Parathyroid adenoma (tissue), 2 donors: ENCODE measurements at regions not wholly inside any gene's neighbourhood (a gene's known extent, or its start where the extent isn't known, plus 50 kb on each side); places are given as distances from the start of the nearest gene placed in this dataset.

Source experiments
- H2AFZ ChIP-seq: fragments of 300-600 bp; sonication (generic); one replicate; pipeline ENCODE4 v1.7.0; 2017; ENCODE audit warnings: antibody characterized with exemption, mild to moderate bottlenecking
- H3K27ac ChIP-seq: fragments of 300-600 bp; sonication (generic); one replicate; pipeline ENCODE4 v1.7.0; 2017
- H3K27me3 ChIP-seq: fragments of 300-600 bp; sonication (generic); one replicate; pipeline ENCODE4 v1.7.0; 2017; ENCODE audit warnings: low read length; ENCODE audit not compliant: control insufficient read depth, insufficient read depth
- H3K36me3 ChIP-seq: fragments of 300-600 bp; sonication (generic); one replicate; pipeline ENCODE4 v1.7.0; 2017; ENCODE audit warnings: low read length; ENCODE audit not compliant: control insufficient read depth, insufficient read depth
- H3K4me1 ChIP-seq: fragments of 300-600 bp; sonication (generic); one replicate; pipeline ENCODE4 v1.7.0; 2017; ENCODE audit warnings: control low read depth
- H3K4me2 ChIP-seq: fragments of 300-600 bp; sonication (generic); one replicate; pipeline ENCODE4 v1.7.0; 2017; ENCODE audit warnings: low read length
- H3K4me3 ChIP-seq: fragments of 300-600 bp; sonication (generic); one replicate; pipeline ENCODE4 v1.7.0; 2017; ENCODE audit warnings: low read depth, low read length
- H3K79me2 ChIP-seq: fragments of 300-600 bp; sonication (generic); one replicate; pipeline ENCODE4 v1.7.0; 2017; ENCODE audit warnings: control low read depth
- H3K9ac ChIP-seq: fragments of 300-600 bp; sonication (generic); one replicate; pipeline ENCODE4 v1.7.0; 2017; ENCODE audit warnings: mild to moderate bottlenecking
- H3K9me3 ChIP-seq: fragments of 300-600 bp; sonication (generic); one replicate; pipeline ENCODE4 v1.7.0; 2017; ENCODE audit warnings: low read length; ENCODE audit not compliant: control insufficient read depth
- CTCF ChIP-seq: fragments of 300-600 bp; sonication (generic); IDR thresholded peaks from one replicate; pipeline ENCODE4 v1.7.0; 2017; ENCODE audit warnings: antibody characterized with exemption, mild to moderate bottlenecking
- donor health status: primary hyperparathyroidism.

GRCh38 chr16:7017006-7017662 is 315.5 kb upstream of the RBFOX1 start:
- no peak overlapping the region for H3K9ac ChIP-seq
- H2AFZ ChIP-seq: no peak overlapping the region
- no peak overlapping the region for H3K4me3 ChIP-seq
- no peaks in the 10 kb centered on the region for H3K27me3 ChIP-seq
- H3K9me3 ChIP-seq: no peaks in the 10 kb centered on the region
- H3K79me2 ChIP-seq: no peaks in the 10 kb centered on the region
- no peak overlapping the region for H3K4me2 ChIP-seq
- TF ChIP-seq CTCF: no peak
- H3K36me3 ChIP-seq: no peaks in the 10 kb centered on the region
- H3K27ac ChIP-seq: no peak overlapping the region
- H3K4me1 ChIP-seq: no peaks in the 10 kb centered on the region

- H3K9me3 ChIP-seq: no peaks in the 10 kb centered on the region
- no peaks in the 10 kb centered on the region for H3K4me1 ChIP-seq
- no peak for TF ChIP-seq CTCF
- no peak overlapping the region for H3K4me2 ChIP-seq
- H3K4me3 ChIP-seq: no peak overlapping the region
- H3K27ac ChIP-seq: no peak overlapping the region
- H3K36me3 ChIP-seq: no peaks in the 10 kb centered on the region
- H3K79me2 ChIP-seq: no peaks in the 10 kb centered on the region
- no peak overlapping the region for H3K9ac ChIP-seq
- no peak overlapping the region for H2AFZ ChIP-seq
- H3K27me3 ChIP-seq: no peaks in the 10 kb centered on the region
These were observed 317.9 kb upstream of the RBFOX1 start for GRCh38 chr16:7014756-7015155.

GRCh38 chr16:7013990-7014389 is 318.7 kb upstream of the RBFOX1 start:
- Histone ChIP-seq H3K4me3 (no peak overlapping the region), H3K9me3 (no peaks in the 10 kb centered on the region), H3K79me2 (no peaks in the 10 kb centered on the region), H3K36me3 (no peaks in the 10 kb centered on the region), H3K4me1 (no peaks in the 10 kb centered on the region), H3K27me3 (no peaks in the 10 kb centered on the region), H3K27ac (no peak overlapping the region), H3K9ac (no peak overlapping the region), H2AFZ (no peak overlapping the region), H3K4me2 (no peak overlapping the region)
- no peak for TF ChIP-seq CTCF

GRCh38 chr16:7004266-7004665 is 328.4 kb upstream of the RBFOX1 start:
- Histone ChIP-seq H3K4me1 (no peaks in the 10 kb centered on the region), H3K27ac (no peak overlapping the region), H3K4me2 (no peak overlapping the region), H3K9me3 (no peaks in the 10 kb centered on the region), H3K36me3 (no peaks in the 10 kb centered on the region), H3K9ac (no peak overlapping the region), H3K79me2 (no peaks in the 10 kb centered on the region), H3K27me3 (no peaks in the 10 kb centered on the region), H3K4me3 (no peak overlapping the region), H2AFZ (no peak overlapping the region)
- TF ChIP-seq CTCF: no peak

- H3K9me3 ChIP-seq: no peaks in the 10 kb centered on the region
- H3K4me1 ChIP-seq: no peaks in the 10 kb centered on the region
- no peak overlapping the region for H3K27ac ChIP-seq
- no peak overlapping the region for H3K9ac ChIP-seq
- H3K27me3 ChIP-seq: no peaks in the 10 kb centered on the region
- H3K4me2 ChIP-seq: no peak overlapping the region
- H2AFZ ChIP-seq: no peak overlapping the region
- H3K36me3 ChIP-seq: no peaks in the 10 kb centered on the region
- no peaks in the 10 kb centered on the region for H3K79me2 ChIP-seq
- H3K4me3 ChIP-seq: no peak overlapping the region
- no peak for TF ChIP-seq CTCF
These were observed 339.1 kb upstream of the RBFOX1 start for GRCh38 chr16:6993544-6993943.
